ENCODE measurements at regions not wholly inside any gene's neighbourhood (a gene's known extent, or its start where the extent isn't known, plus 50 kb on each side); places are given as distances from the start of the nearest gene placed in this dataset.

DNA sequence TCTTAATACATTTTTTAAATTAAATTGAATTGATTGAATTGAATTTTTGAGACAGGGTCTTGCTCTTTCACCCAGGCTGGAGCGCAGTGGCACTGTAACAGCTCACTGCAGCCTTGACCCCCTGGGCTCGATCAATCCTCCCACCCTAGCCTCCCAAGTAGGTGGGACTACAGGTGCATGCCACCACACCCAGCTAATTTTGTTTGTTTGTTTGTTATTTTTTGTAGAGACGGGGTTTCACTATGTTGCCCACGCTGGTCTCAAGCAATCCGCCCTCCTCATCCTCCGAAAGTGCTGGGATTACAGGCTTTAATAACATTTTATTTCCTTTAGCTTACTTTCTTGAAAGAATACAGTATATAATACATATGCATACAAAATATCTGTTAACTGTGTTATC lies 226.9 kb downstream of the BUD13 start:
- no peak overlapping the region for H3K27ac Mint-ChIP-seq
- WGBS, 2 experiments (ENCODE audit: insufficient coverage in 1 of 2, insufficient read length in 1 of 2), result 80 to 95% methylated on average over 1 to 3 of the region's 6 CpGs
- no peak overlapping the region for H3K4me3 ChIP-seq (ENCODE audit: low read length)

DNA sequence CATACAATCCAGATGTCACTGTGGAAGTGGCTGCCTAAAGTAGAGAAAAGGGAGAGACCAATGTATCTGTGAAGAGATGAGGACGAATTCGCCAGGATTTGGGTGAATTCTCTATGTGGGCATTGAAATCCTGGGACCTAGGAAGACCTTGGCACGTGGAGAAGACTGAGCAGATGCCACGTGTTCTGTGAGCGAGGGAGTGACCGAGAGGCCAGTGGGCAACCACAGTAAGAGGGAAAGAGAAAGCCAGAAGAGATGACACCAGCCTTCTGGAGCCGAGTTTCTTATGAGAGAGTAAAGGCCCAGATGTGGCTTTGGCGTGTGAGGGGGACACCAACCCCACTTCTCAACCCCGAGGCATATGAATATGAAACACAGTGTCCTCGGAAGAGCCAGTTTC lies 228.1 kb downstream of the BUD13 start:
- H3K4me3 ChIP-seq (ENCODE audit: low read length), result no peak overlapping the region
- Mint-ChIP-seq H3K27me3 (ENCODE audit: insufficient read depth) (peaks cover 2% of the 10 kb centered on the region), H3K9me3 (peaks cover 6% of the 10 kb centered on the region), H3K4me3 (no peak overlapping the region), H3K36me3 (ENCODE audit: low read depth) (no peaks in the 10 kb centered on the region), H3K27ac (no peak overlapping the region), H3K4me1 (no peaks in the 10 kb centered on the region)
- H3K36me3 ChIP-seq (ENCODE audit: control insufficient read depth, insufficient read depth, low read length), result no peaks in the 10 kb centered on the region
- peaks cover 8% of the 10 kb centered on the region for H3K9me3 ChIP-seq (ENCODE audit: control insufficient read depth, low read length)
- DNase-seq, result peak; percentile 10
- TF ChIP-seq, protein P1, sequence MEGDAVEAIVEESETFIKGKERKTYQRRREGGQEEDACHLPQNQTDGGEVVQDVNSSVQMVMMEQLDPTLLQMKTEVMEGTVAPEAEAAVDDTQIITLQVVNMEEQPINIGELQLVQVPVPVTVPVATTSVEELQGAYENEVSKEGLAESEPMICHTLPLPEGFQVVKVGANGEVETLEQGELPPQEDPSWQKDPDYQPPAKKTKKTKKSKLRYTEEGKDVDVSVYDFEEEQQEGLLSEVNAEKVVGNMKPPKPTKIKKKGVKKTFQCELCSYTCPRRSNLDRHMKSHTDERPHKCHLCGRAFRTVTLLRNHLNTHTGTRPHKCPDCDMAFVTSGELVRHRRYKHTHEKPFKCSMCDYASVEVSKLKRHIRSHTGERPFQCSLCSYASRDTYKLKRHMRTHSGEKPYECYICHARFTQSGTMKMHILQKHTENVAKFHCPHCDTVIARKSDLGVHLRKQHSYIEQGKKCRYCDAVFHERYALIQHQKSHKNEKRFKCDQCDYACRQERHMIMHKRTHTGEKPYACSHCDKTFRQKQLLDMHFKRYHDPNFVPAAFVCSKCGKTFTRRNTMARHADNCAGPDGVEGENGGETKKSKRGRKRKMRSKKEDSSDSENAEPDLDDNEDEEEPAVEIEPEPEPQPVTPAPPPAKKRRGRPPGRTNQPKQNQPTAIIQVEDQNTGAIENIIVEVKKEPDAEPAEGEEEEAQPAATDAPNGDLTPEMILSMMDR (conservative IDR thresholded peaks at IDR 0.05), result no peak
- H3K9ac ChIP-seq (ENCODE audit: extremely low read depth, low read length, poor library complexity, severe bottlenecking), result no peak overlapping the region
- H3K27me3 ChIP-seq (ENCODE audit: control insufficient read depth, insufficient read depth, low read length, poor library complexity, severe bottlenecking), result peaks cover 14% of the 10 kb centered on the region
- no peak overlapping the region for H3K27ac ChIP-seq (ENCODE audit: low read depth, low read length)
- H3K4me1 ChIP-seq (ENCODE audit: control insufficient read depth, insufficient read depth, low read length), result no peaks in the 10 kb centered on the region
- WGBS, 2 experiments (ENCODE audit: insufficient coverage in 1 of 2, insufficient read length in 1 of 2), result 89 to 96% methylated on average over 9 to 10 of the region's 10 CpGs

More for the DNA sequence above, 226.9 kb downstream of the BUD13 start:
- no peak overlapping the region for H3K4me3 Mint-ChIP-seq
- H3K27me3 Mint-ChIP-seq (ENCODE audit: insufficient read depth), result no peaks in the 10 kb centered on the region
- H3K9me3 Mint-ChIP-seq, result peaks cover 6% of the 10 kb centered on the region
- no peak overlapping the region for H3K27ac ChIP-seq (ENCODE audit: low read depth, low read length)
- H3K9ac ChIP-seq (ENCODE audit: extremely low read depth, low read length, poor library complexity, severe bottlenecking), result no peak overlapping the region
- TF ChIP-seq, protein P1 (conservative IDR thresholded peaks at IDR 0.05), result no peak
- no peaks in the 10 kb centered on the region for H3K4me1 ChIP-seq (ENCODE audit: control insufficient read depth, insufficient read depth, low read length)
- no peaks in the 10 kb centered on the region for H3K4me1 Mint-ChIP-seq
- H3K9me3 ChIP-seq (ENCODE audit: control insufficient read depth, low read length), result peaks cover 8% of the 10 kb centered on the region
- no peak for DNase-seq
- H3K36me3 ChIP-seq (ENCODE audit: control insufficient read depth, insufficient read depth, low read length), result no peaks in the 10 kb centered on the region
- no peaks in the 10 kb centered on the region for H3K36me3 Mint-ChIP-seq (ENCODE audit: low read depth)
- H3K27me3 ChIP-seq (ENCODE audit: control insufficient read depth, insufficient read depth, low read length, poor library complexity, severe bottlenecking), result peaks cover 14% of the 10 kb centered on the region

DNA sequence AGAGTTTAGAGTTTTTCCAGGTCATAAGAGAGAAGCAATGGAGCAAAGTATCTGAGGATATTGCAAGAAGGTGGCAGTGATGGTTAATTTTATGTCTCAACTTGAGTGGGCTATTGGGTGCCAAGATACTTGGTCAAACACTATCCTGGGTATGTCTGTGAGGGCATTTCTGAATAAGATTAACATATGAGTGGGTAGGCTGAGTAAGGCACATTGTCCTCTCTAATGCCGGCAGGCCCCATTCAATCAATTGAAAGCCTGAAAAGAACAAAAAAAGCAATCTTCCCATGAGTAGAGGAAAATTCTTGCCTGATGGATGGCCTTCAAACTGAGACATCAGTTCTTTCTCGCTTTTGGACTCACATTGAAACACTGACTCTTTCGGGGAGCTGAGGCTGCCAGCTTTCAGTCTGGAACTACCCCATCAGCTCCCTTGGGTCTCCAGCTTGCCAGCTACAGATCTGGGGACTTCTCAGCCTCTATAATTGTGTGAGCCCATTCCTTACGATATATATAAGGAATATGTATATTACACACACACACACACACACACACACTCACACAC lies 228.8 kb downstream of the BUD13 start:
- Mint-ChIP-seq H3K36me3 (ENCODE audit: low read depth) (no peaks in the 10 kb centered on the region), H3K9me3 (peaks cover 2% of the 10 kb centered on the region), H3K4me3 (no peak overlapping the region), H3K27me3 (ENCODE audit: insufficient read depth) (peaks cover 8% of the 10 kb centered on the region), H3K27ac (no peak overlapping the region), H3K4me1 (no peaks in the 10 kb centered on the region)
- no peaks in the 10 kb centered on the region for H3K4me1 ChIP-seq (ENCODE audit: control insufficient read depth, insufficient read depth, low read length)
- TF ChIP-seq, protein P1 (conservative IDR thresholded peaks at IDR 0.05), result no peak
- peak; percentile 16 for DNase-seq
- peaks cover 14% of the 10 kb centered on the region for H3K27me3 ChIP-seq (ENCODE audit: control insufficient read depth, insufficient read depth, low read length, poor library complexity, severe bottlenecking)
- H3K36me3 ChIP-seq (ENCODE audit: control insufficient read depth, insufficient read depth, low read length), result no peaks in the 10 kb centered on the region
- H3K27ac ChIP-seq (ENCODE audit: low read depth, low read length), result no peak overlapping the region
- peaks cover 4% of the 10 kb centered on the region for H3K9me3 ChIP-seq (ENCODE audit: control insufficient read depth, low read length)
- no peak overlapping the region for H3K4me3 ChIP-seq (ENCODE audit: low read length)
- 64 to 80% methylated on average over 3 of the region's 4 CpGs for WGBS, 2 experiments (ENCODE audit: insufficient coverage in 1 of 2, insufficient read length in 1 of 2)
- H3K9ac ChIP-seq (ENCODE audit: extremely low read depth, low read length, poor library complexity, severe bottlenecking), result no peak overlapping the region

Data from endodermal cell (in vitro differentiated cells).